Heart right ventricle (tissue), 16 donors: ENCODE measurements at regions not wholly inside any gene's neighbourhood (a gene's known extent, or its start where the extent isn't known, plus 50 kb on each side); places are given as distances from the start of the nearest gene placed in this dataset.

Experiments used
- ATAC-seq, 8 donors: fragments of 200-7000 bp; cut with Tn5 transposase; one replicate each; pipeline ENCODE4 v1.9.1; 2020; ENCODE audit warnings: mild to moderate bottlenecking in 8 of 8, moderate library complexity in 8 of 8, moderate number of reproducible peaks in 1 of 8
- DNase-seq, 2 donors: peaks; one replicate each; pipeline ENCODE4 v3.0.0-alpha.2; 2020
- H3K27ac ChIP-seq, 10 donors: fragments of 200-600 bp; sonication (generic) in 2 of 10; one replicate each; pipeline versions ENCODE4 v1.5.0 to v1.8.0; 2020 to 2022; ENCODE audit warnings: mild to moderate bottlenecking in 3 of 10
- H3K27me3 ChIP-seq, 7 donors: fragments of 200-600 bp; one replicate each; pipeline ENCODE4 v1.8.0; 2021 to 2022; ENCODE audit warnings: mild to moderate bottlenecking in 2 of 7
- H3K36me3 ChIP-seq, 9 donors: fragments of 200-600 bp; sonication (generic) in 1 of 9; one replicate each; pipeline versions ENCODE4 v1.5.0 to v1.8.0; 2020 to 2022; ENCODE audit warnings: mild to moderate bottlenecking in 2 of 9
- H3K4me1 ChIP-seq, 9 donors: fragments of 200-600 bp; sonication (generic) in 1 of 9; one replicate each; pipeline versions ENCODE4 v1.5.0 to v1.8.0; 2020 to 2022; ENCODE audit warnings: mild to moderate bottlenecking in 4 of 9
- H3K4me3 ChIP-seq, 10 donors: fragments of 200-600 bp; sonication (generic) in 2 of 10; one replicate each; pipeline versions ENCODE4 v1.5.0 to v1.8.0; 2020 to 2022; ENCODE audit warnings: mild to moderate bottlenecking in 7 of 10, moderate library complexity in 2 of 10
- H3K9me3 ChIP-seq, 11 donors: fragments of 200-600 bp in 10 of 11; sonication (generic) in 2 of 11; one replicate each; pipeline versions ENCODE4 v1.5.0 to v1.8.0; 2013 to 2022; ENCODE audit warnings: mild to moderate bottlenecking in 2 of 11, control low read depth in 1 of 11, moderate library complexity in 1 of 11
- CTCF ChIP-seq, 9 donors: fragments of 200-600 bp; sonication (generic) in 2 of 9; IDR thresholded peaks; one replicate each; pipeline versions ENCODE4 v1.5.0 to v1.8.0; 2021 to 2022; ENCODE audit warnings: antibody characterized with exemption in 9 of 9, mild to moderate bottlenecking in 5 of 9, moderate library complexity in 1 of 9
- WGBS, 2 donors: extraction: QIAGEN DNeasy Blood & Tissue Kit; methylation state at CpG; one replicate each; pipeline ENCODE4 v1.1.7; 2013; ENCODE audit warnings: inconsistent platforms in 1 of 2; 5-methylcytosine and 5-hydroxymethylcytosine counted together
- intact Hi-C, 10 donors: fragments of 100-400 bp; cut with DNase I; formaldehyde crosslinking; loops; one replicate each; pipeline versions ENCODE4 v1.11.1 to v1.14.2; 2022
- donor health status: Arrhythmogenic right ventricular cardiomyopathy.
- donor health status: ischemic (EF 13 %, LVEDD 7.1; RV severe dilation, severe dysfunction).
- donor health status: healthy with polysubstance abuse.
- donor health status: DM: no; HTN: yes; CAD: no.
- donor health status: DM: no; HTN: no; CAD: no.
- donor health status: ischemic (EF 25% LVEDD 6.9; RV normal size, moderate dysfunction).
- donor health status: ischemic (EF 25% LVEDD 5.7; RV mildly dilated, moderate dysfunction).
- donor health status: healthy.
- donor health status: DM: yes; HTN: yes; CAD: no.
- donor health status: Ischemic cardiomyopathy.
- donor health status: ischemic (EF 35%, LVEDD 5.7; RV mildly dilated, moderate dysfunction).
- donor health status: nonischemic (EF 11% LVEDD 7.7; RV severe dilation, severe dysfunction).
- donor health status: DM: yes; HTN: yes; CAD: no.
- donor health status: PGD.
- donor health status: ischemic (EF 29% LVEDD 5.4; RV normal size, mild dysfunction).
- donor health status: nonischemic (EF 23%, LVEDD 6.1; RV moderate dilation, normal function).

GRCh38 chr6:144696610-144697368 is 411.7 kb downstream of the UTRN start:
- ATAC-seq (no peak), DNase-seq (no peak)
- no peak for TF ChIP-seq CTCF (IDR thresholded peaks at IDR 0.05)
- intact Hi-C loops: no loop called here
- H3K4me3 ChIP-seq: no peak overlapping the region
- no peaks in the 10 kb centered on the region for H3K4me1 ChIP-seq
- H3K36me3 ChIP-seq: peaks cover 0 to 28% (median under 1%) of the 10 kb centered on the region in 9 donors
- H3K9me3 ChIP-seq: peaks cover 0 to 17% (median 6%) of the 10 kb centered on the region in 11 donors
- H3K27me3 ChIP-seq: no peaks in the 10 kb centered on the region
- 89 to 93% methylated on average over 2 of the region's 2 CpGs for WGBS, 2 donors
- no peak overlapping the region for H3K27ac ChIP-seq

- intact Hi-C loops: no loop called here
- no peak overlapping the region for H3K4me3 ChIP-seq
- no peaks in the 10 kb centered on the region for H3K27me3 ChIP-seq
- no peak for DNase-seq
- peaks cover 0 to 28% (median 6%) of the 10 kb centered on the region in 9 donors for H3K36me3 ChIP-seq
- no peak for TF ChIP-seq CTCF (IDR thresholded peaks at IDR 0.05)
- H3K27ac ChIP-seq: no peak overlapping the region
- H3K4me1 ChIP-seq: no peaks in the 10 kb centered on the region
- H3K9me3 ChIP-seq: peaks cover 0 to 11% (median 4%) of the 10 kb centered on the region in 11 donors
- 90 to 94% methylated on average over 2 of the region's 2 CpGs for WGBS, 2 donors
- ATAC-seq: no peak
These were observed 412.2 kb downstream of the UTRN start for GRCh38 chr6:144697369-144697760.

GRCh38 chr6:144697801-144698200 is 412.7 kb downstream of the UTRN start:
- 91 to 93% methylated on average over 3 of the region's 3 CpGs for WGBS, 2 donors
- H3K27ac ChIP-seq: no peak overlapping the region
- no peak for TF ChIP-seq CTCF (IDR thresholded peaks at IDR 0.05)

GRCh38 chr6:144702781-144703180 is 417.6 kb downstream of the UTRN start:
- Histone ChIP-seq H3K27ac (no peak overlapping the region), H3K4me1 (no peaks in the 10 kb centered on the region), H3K36me3 (peaks cover 0 to 78% (median 7%) of the 10 kb centered on the region in 9 donors), H3K4me3 (no peak overlapping the region), H3K27me3 (no peaks in the 10 kb centered on the region), H3K9me3 (no peaks in the 10 kb centered on the region)
- TF ChIP-seq CTCF (IDR thresholded peaks at IDR 0.05): no peak
- intact Hi-C loops: no loop called here
- 98 to 100% methylated on average over 1 of the region's 1 CpG for WGBS, 2 donors
- no peak for DNase-seq
- ATAC-seq: no peak

More at GRCh38 chr6:144697801-144698200, 412.7 kb downstream of the UTRN start:
- Histone ChIP-seq H3K27me3 (no peaks in the 10 kb centered on the region), H3K36me3 (peaks cover 0 to 30% (median 7%) of the 10 kb centered on the region in 9 donors), H3K4me1 (no peaks in the 10 kb centered on the region), H3K4me3 (no peak overlapping the region), H3K9me3 (peaks cover 0 to 7% (median 1%) of the 10 kb centered on the region in 11 donors)
- intact Hi-C loops: no loop called here
- no peak for ATAC-seq
- DNase-seq: no peak
